Fibroblast of villous mesenchyme (primary cell): ENCODE measurements at regions not wholly inside any gene's neighbourhood (a gene's known extent, or its start where the extent isn't known, plus 50 kb on each side); places are given as distances from the start of the nearest gene placed in this dataset.

Experiments used
- DNase-seq: peaks from one replicate; pipeline ENCODE4 v3.0.0-alpha.2; 2010; ENCODE audit warnings: low read depth
- H3K4me3 ChIP-seq: 2 replicates; pipeline ENCODE4 v1.5.1; 2011; ENCODE audit warnings: low read depth, mild to moderate bottlenecking, low read length
- TF ChIP-seq, protein P1 (sequence below): IDR thresholded peaks from 2 replicates; pipeline ENCODE4 v1.5.1; 2012; ENCODE audit warnings: low read depth, mild to moderate bottlenecking, low read length; ENCODE audit not compliant: insufficient read depth

GRCh38 chr4:16344853-16345252 lies 118.6 kb upstream of the TAPT1 start:
- no peak for DNase-seq
- TF ChIP-seq, protein P1, sequence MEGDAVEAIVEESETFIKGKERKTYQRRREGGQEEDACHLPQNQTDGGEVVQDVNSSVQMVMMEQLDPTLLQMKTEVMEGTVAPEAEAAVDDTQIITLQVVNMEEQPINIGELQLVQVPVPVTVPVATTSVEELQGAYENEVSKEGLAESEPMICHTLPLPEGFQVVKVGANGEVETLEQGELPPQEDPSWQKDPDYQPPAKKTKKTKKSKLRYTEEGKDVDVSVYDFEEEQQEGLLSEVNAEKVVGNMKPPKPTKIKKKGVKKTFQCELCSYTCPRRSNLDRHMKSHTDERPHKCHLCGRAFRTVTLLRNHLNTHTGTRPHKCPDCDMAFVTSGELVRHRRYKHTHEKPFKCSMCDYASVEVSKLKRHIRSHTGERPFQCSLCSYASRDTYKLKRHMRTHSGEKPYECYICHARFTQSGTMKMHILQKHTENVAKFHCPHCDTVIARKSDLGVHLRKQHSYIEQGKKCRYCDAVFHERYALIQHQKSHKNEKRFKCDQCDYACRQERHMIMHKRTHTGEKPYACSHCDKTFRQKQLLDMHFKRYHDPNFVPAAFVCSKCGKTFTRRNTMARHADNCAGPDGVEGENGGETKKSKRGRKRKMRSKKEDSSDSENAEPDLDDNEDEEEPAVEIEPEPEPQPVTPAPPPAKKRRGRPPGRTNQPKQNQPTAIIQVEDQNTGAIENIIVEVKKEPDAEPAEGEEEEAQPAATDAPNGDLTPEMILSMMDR = no peak

DNA sequence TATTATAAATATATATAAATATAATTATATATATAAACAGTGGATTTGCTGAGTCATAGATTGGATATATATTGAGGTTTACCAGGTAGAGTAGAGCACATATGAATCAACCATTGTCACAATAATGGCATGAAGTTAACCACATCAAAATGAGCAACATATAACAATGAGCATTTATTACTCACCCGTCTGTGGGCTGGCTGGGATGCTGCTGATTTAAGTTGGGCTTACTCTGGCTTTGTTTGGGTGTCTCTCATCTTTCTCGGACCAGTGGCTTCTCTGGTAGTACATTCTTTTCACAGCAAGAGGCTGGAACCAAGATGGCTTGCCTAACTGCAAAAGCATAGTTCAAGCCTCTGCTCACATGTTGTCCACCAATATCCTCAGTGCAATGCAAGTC lies 111.7 kb upstream of the TAPT1 start:
- DNase-seq = no peak
- TF ChIP-seq, protein P1 = no peak
- no peak overlapping the region for H3K4me3 ChIP-seq

More at GRCh38 chr4:16344853-16345252, 118.6 kb upstream of the TAPT1 start:
- no peak overlapping the region for H3K4me3 ChIP-seq

GRCh38 chr4:16334601-16335000 lies 108.3 kb upstream of the TAPT1 start:
- H3K4me3 ChIP-seq = no peak overlapping the region
- TF ChIP-seq, protein P1 = no peak
- DNase-seq = no peak

DNA sequence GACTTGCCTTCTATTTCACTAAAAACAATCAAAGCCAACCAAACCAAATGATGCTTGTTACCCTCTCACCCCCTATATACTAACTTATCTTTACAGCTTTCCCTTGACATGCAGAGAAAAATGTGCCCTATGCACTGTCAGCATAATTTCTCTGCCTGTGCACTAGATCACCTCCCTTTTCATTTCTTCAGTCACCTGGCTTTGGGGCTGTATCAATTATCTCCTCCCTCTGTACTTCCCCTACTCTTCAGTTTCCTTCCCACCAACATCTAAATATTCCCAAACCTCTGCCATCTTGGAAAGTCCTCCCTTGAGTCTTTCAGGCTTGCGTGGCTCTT lies 103.5 kb upstream of the TAPT1 start:
- no peak overlapping the region for H3K4me3 ChIP-seq
- no peak for DNase-seq
- TF ChIP-seq, protein P1 = no peak

GRCh38 chr4:16329125-16329796 lies 103.0 kb upstream of the TAPT1 start:
- H3K4me3 ChIP-seq = no peak overlapping the region
- DNase-seq = no peak
- TF ChIP-seq, protein P1 = no peak

- no peak for DNase-seq
- TF ChIP-seq, protein P1 = no peak
- no peak overlapping the region for H3K4me3 ChIP-seq
Measured at GRCh38 chr4:16322183-16322582, 95.9 kb upstream of the TAPT1 start.

- no peak for DNase-seq
- TF ChIP-seq, protein P1 = no peak
- no peak overlapping the region for H3K4me3 ChIP-seq
Measured at GRCh38 chr4:16315456-16315855, 89.2 kb upstream of the TAPT1 start.
